ENCODE measurements at regions not wholly inside any gene's neighbourhood (a gene's known extent, or its start where the extent isn't known, plus 50 kb on each side); places are given as distances from the start of the nearest gene placed in this dataset.

DNA sequence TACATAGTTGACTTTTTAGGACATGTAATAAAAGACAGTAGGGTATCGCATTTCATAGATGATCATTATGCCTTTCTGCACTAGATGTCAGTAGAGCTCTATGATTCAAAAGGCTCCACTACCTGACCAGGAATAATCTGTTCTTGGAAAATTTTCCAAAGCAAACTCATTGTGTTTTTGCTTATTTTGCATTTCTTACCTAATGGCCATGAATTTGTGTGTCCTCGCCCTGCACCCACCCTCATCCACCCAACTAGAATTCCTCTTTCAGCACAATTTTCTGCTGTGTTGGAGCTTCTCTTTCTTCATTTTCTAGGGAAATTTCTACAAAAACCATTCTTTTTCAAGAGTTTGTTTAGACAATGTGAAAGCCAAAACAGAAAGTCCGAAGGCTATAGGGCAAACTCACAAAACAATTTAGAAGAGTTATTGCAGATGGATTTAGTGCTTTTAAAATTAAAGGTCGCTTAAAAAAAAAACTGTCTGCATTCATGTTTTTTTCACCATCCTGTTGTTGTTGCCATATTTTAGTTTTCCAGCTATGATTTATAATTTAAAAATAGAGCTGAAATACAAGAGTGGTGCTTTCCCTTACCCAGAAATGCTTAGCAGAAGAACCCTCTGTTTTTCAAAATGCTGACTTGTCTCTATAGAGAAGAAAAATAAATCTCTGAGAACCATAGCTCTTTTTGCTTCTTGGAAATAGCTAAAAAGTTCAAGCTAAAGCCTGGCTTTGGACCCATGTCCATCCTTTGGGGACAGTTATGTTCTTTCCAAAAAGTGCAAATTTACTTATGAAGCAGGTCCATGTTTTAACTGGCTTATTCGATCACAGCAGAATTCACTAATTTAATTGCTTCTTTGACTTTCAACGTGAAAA is 183.7 kb downstream of the SPATA18 start:
- no peak for DNase-seq

DNA sequence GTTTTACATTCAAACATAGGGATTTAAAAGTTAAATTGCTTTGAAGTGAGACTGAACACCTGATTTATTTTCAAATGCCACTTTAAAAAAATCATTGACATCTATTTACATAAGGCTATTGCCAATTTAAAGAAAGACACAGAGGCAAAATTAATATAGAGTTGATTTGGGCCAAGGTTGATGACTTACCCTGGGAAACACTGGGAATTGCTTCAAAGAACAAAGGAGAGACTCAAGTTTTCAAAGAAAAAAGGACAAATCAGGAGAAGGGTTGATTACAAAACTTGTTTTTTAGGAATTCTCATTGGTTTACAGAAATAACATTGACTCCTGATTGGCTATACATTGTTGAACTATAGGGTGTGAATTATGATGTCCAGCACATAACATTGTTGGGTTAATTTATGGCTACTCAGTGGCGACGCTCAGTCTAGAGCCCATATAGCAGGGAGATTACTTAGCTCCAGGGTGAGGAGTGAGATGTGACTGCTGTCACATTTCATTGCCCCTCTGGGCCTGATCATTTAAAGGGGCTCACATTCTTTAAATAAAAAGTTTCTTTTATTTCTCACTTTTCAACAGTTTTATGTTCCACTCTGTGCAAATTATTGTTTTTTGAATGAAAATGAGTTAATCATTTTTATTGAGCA is 184.6 kb downstream of the SPATA18 start:
- no peak for DNase-seq

DNA sequence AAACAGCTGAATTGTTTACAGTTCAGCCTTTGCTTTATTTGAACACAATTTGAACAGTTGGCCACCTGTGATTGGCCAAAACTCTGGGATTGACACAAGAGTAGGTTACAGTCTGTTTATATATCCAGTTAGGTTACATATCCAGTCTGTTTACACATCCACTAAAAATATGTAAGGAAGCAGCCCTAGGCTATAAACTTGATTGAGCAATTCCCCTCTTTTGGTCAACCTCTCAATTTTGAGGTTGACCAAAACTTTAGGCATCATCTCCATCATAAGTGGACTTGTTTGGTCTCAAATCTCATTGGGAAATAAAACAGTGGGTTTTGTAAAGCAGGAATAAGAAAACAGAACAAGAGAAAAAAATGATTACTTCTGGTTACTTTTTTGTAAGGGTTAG is 190.8 kb downstream of the SPATA18 start:
- no peak for DNase-seq

DNA sequence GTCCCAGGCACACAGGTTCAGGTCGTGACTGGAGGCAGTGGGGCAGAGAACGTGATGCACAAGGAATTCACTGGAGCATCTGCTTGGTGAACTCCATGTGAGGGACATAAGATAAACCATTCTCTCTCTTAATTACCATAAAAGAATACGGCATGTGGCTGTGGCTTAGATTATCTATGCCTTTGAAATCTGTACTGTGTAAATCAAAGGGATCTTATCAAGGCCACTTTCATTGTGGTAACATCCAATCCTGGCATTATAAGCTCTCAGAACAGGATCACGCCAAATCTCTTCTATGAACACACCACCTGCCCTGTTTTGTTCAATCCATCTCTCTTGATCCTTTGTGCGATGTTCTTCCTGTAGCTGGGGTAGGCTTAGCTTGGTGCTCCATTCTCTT is 192.3 kb downstream of the SPATA18 start:
- no peak for DNase-seq

DNA sequence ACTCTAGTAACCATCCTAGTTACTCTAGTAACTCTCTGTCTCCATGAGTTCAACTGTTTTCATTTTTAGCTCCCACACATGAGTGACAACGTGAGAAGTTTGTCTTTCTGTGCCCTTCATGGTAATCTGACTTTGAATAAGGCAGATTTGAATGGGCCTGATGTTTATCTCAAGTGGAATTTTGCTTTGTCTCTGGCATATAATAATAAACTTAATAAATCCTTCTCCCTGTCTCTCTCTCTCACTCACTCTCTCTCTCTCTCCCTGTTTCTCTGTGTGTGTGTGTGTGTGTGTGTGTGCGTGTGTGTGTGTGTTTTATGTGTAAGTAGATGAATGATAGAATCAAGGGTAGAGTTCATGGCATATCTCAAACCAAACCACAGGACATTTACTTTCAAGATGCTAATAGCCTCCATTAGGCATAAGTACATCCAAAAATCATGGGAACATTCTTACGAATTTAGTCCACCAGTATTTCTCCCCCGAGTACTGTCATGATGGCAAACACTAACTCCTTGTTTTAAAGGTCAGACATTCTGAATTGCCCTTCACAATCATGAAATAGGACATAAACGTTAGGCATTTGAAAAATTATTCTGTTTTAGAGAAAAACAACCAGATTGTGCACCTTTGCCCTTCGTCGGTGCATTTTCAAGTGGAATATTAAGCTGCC is 193.1 kb downstream of the SPATA18 start:
- no peak for DNase-seq

DNA sequence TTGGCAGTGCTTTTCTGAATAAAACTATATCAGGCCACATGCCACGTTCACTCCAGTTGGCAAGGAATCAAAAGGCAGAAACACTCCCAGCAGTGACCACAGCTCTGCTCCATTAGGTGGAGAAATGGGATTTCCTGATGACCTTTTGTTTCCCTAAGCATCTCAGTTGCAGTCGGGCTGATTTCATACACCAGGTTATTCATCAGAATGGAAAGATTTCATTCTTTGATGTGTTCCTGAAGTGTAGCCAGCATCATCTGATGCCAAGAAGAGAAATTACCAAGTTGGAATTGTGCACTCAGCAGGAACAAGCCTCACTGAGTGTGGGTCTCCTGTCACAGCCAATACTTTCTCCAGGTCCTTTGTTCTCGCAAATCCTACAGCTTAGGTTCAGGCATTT is 193.7 kb downstream of the SPATA18 start:
- DNase-seq: no peak

DNA sequence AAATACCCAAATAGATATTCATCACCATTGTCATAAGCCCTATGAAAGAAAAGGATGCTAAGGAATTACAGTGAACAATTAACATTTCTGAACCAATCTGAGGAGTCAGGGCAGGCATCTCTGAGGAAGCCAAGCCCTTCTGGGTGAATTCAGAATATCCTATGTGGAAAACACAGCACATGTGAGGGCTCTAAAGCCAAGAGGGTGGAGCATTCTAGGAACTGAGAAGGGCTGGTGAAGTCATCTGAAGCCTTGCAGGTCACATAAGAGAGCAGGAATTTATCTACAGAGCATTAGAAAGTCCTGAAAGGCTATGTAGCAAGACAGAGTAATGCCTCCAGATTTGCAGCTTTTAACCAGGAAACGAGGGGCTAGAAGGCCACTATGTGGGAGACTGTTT is 195.7 kb downstream of the SPATA18 start:
- DNase-seq: no peak

DNA sequence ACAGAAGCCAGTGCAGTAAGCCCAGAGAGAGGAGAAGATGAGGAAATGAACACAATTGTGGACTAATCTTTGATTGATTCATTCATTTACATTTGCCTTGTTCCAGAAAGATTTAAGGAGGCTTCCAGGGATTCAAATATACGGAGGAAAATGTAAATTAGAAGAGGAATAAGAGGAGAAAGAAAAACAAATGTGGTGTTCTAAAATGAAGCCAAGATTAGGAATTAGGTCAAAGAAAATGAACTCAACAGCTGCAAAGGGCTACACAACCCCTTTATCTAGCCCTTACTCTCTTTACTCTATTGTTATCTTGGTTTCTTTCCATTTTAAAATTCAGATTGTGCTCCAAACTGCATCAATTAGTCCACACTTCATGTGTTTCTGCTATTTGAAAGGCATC is 196.8 kb downstream of the SPATA18 start:
- no peak for DNase-seq

DNA sequence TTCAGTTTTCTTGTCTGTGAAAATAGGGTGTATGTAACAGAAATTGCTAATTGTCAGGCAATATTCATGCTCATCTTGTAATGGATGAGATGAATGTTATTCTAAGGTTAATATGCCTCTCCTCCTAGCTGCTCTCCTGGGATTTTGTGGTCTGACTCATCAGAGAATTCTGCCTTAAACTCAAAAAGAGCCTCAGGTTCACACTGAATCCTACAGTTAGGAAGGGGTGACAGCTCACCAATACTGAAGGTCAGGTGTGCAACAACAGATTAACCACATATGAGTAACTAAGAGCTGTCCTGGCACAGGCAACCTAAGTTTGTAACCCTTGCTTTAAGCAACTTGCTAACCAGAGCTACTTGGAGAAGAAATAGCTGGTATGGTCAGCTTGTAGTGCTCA is 197.7 kb downstream of the SPATA18 start:
- DNase-seq: no peak

DNA sequence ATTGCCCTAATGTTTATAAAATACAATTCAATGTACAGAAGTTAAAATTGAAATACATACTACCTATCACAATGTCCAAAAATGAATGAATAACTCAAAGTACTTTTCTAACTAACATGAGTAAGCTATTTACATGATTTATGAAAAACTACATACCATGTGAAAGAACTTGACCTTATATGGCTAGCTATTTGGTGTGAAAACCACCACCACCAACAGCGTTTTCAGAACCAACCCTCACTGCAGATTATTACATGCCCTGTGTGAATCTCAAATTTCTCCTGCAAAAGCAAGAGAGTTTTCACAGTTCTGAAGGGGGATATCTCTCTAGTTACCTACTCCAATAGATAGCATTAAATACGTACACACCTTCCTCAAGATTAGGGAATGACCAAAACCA is 198.5 kb downstream of the SPATA18 start:
- DNase-seq: no peak

DNA sequence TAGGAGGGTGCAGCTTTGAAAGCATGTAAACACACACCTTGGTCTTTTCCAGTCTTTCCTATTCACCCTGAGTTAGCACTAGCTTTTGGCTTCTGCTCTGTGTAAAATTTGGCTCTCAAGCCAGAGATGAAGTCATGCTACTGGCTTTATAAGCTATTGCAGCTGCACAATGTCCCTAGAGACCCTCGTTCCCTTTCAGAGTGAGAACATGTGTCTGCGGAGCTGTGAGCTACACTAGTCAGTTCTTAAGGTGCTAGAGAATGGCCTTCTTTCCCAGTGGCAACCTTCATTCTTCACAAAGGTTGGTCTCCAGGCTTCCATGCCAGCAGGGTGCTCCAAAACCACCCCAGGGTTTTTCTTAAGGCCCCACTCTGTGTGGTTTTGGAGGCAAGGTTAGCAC is 199.1 kb downstream of the SPATA18 start:
- no peak for DNase-seq

DNA sequence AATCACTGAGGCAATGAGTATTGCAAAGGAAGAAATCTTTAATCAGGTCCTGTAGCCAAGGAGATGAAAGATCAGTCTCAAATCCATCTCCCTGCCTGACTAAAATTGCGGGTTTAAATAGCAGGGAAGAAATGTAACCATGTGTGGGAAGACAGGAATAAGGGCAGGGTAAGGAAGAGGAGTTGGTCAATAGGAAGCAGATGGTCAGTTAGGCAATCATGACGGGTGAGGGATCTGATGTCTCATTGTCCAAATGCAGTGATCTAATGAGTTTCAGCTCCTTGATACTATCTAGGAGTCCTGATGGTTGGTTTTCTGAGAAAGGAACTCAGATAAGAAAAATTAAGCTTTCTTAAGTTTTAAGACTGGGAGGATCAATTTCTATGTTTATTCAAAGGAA is 200.8 kb downstream of the SPATA18 start:
- DNase-seq: no peak

DNA sequence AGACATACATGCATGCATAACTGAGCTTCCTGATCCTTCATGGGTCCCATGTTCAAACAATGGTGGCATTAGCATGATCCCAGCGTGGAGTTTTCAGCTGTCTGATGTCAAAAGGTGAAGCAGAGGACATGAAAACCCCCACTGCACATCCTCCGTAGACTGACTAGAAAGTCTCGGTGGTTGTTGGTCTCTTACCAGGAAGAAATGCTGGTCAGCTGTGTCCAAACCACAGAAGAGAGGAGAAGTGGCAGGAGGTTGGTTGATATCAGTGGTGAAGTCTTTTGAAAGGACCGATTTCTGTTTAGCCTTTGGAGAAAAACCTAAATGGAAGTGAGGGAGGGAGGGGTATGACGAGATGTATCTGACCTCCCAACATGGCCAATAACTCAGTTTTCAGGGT is 201.9 kb downstream of the SPATA18 start:
- no peak for DNase-seq

DNA sequence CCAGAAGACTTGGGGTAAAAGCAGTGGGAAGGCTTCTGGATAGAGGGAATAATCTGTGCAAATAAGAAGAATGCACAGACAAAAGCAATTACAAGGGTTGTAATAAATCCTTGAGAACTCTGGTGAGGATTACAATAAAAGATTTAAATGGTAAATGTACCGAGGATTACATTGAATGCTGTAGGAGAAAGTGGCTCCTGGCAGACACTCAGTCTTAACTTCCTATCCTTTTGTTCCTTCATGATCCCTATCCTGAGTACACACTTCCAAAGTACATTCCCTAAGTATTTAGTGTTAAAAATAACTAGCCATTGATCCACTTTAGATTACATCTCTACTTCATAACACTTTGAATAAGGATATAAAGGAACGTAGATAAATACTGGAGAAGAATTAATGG is 205.4 kb downstream of the SPATA18 start:
- no peak for DNase-seq

DNA sequence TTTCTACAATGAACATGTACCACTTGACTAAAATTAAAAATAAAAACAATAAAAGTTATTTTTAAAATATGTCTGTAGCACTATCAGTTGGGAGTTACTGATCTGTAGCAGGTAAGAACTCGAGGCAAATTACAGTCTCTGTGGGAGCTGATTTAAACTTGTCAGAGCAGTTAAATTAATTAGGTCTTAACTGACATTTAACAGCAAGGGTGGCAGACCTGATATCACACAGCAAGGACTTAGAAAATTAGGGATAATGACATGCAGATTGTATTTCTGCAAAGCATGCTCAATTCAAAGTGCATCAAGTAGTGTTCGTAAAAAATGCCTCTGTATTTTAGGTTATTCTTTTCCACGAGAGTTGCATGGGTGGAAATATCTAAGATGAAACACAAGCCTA is 208.9 kb downstream of the SPATA18 start:
- DNase-seq: no peak

DNA sequence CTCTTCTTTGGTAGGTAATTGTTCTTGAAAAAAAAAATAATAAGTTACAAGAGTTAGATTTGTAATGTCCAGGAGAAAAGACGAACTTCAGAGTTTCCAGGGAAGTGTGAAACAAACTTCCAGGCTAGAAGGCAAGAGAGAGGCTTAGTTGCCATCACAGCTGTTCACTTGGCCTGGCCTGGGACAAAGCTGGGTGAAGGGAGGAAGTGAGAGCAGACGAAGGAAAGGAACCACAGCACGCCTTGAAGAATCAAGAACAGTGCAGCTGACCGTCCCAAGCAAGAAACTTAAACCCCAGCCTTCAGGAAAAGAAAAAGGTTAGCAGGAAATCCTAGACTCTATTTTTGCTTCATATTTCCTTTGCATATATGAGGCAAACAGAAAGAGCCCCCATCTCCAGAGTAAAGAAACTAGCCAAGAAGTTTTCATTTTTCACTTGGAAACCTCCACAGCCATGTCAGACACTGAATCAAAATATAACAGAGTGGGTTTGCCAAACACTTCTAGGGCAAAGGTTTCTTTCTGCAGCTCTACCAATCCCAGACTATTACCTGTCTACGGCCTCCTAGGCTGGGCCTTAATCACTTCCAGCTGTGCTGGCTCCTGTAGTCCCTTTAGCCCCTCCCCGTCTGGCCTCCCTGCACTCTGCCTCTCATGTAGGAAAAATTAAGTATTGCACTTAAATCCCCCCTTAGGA is 209.6 kb downstream of the SPATA18 start:
- no peak for DNase-seq

DNA sequence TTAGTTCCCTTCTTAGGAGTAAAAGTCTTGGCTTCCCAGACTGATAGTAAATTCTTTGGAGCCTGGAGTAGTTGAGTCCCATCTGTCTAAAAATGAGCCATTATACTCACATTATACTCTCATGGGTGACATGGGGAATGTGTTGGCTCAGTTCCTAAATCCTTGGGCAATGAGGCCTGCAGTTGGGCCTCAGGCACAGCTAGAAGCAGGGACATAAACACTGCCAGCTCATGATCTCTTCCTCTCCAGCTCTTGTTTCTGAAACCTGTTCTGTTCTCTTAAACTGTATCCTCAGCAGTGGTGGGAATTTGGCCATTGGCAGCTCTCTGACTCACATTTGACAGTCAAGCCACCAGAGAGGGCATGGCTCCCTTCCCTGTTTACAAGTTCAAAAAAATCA is 212.5 kb downstream of the SPATA18 start:
- no peak for DNase-seq

DNA sequence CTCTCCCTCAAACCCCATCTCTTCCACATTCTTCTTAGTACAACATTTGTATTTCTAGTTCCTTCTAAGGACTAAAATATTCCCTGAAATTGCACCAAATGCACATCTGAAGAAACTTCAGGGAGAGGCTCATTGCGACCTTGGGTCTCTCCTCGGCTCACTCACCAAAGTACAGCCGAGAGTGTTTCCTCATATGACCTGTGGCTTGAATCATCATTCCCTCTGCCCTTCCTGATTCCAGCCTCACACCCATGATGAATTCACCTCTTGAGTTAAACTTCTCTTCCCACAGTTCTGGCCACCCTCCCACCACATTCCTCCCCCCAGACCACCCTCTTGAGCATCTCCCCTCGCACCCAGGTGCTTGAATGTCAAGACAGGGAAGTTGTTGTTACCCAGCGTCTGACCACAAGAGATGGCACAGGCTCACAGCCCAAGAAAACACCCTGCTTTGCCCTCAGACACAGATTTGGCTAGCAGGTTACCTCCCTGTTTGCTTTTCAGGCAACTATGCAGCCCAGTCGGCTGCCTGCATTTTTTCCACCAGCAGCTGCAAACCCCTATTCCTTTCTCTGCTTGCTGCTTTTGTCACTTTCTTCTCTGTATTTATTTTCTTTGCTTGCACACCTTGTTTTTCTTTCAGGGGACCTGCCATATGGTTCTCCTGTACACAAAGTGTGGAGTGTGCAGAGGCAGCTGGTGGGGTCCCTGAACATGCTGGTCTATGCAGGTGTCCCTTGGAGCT is 214.8 kb downstream of the SPATA18 start:
- DNase-seq: no peak

DNA sequence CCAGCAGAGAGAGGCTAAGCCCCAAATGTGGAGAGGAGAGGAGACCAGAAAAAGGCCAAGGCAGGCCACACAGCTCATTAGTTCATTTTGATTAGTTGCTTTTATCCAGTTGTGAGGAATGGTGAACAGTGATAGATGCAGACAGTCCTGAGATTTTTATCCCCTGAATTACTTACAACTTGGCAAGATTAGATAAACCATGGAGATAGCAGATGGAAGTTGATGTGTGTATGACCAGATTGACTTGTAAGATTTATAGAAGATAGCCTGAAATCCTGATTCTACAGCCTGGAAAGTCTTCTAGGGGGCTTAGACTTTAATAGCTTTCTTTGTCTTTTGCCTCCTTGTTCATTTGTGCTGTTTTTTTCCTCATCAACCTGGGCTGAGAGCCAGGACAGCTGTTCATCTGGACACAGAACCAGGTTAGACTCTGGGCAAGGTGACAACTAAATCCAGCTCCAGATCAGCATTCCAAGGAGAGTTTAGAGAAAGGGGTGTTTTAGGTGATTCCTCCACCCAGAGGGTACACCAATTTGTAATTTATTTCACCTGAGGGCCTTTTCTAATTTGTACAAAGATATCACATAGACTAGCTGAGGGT is 215.5 kb downstream of the SPATA18 start:
- DNase-seq: no peak

DNA sequence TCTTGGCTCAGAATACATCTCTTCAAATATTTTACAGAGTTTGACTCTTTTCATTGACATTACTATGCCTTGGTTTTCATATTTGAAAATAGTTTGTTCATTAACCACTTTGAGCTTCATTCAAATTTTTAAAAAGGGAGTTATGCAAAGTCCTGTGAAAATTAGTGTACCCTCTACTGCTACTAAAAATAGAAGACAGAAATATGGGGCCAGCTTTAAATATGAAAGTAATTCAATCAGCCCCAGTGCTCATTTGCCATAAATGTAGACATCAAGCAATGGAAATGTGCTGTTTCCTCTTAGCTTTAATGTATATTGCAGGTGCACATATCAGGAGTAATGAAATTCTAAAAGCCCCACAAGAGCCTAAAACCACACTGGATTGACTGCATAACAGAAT is 218.7 kb downstream of the SPATA18 start:
- DNase-seq: no peak

DNA sequence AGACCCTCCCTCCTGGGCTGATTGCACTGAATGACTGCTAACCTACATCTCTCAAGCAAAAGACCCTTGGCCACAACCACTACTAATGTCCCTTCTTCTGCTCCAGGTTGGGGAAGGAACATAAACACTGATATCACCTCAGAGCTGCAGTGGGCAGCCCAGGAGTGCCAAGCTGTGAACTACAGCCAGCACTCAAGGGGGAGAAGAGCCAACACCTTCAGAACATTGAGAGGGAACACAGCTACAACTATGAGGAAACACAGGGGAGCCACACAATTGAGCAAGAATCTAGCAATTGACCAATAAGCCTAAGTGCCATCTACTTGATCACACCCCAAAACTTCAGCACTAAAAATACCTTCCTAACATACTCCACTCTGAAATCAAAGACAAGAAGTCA is 222.8 kb downstream of the SPATA18 start:
- no peak for DNase-seq

DNA sequence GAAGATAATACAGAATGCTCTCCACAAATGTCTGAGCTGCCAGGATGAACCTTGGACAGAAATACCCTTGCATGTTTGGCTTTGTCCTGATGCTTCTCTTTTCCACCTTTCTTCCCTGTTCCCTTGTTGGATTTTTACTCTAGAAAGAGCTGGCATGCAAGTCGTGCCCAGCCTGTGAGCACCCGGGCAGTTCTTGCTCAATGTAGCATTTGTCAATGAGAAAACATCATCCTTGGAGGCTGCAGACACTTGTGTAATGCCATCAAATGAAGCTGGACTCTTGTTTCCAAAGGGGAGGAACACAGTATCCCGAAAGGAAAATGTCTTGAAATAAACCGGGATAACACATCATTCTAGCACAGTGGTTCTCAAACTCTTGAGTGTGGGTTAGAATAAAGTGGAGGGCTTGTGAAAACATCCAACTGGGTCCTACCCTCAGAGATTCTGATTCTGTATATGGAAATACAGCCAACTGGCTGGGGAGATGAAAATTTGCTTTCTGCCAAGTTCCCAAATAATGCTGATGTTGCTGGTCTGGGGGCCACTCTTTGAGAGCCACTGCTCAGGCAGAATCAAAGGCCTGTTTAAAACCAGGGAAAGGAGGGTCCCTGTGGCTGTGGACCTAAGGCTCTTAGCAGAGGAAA is 237.2 kb downstream of the SPATA18 start:
- no peak for DNase-seq

All from stimulated activated CD4-positive, alpha-beta T cell treated with anti-CD3 and anti-CD28 coated beads, Interleukin-2, amount 100 ng/mL, for 48 hours (primary cell).